GM21528 (cell line): ENCODE measurements at regions not wholly inside any gene's neighbourhood (a gene's known extent, or its start where the extent isn't known, plus 50 kb on each side); places are given as distances from the start of the nearest gene placed in this dataset.

Experiments
- ATAC-seq: cut with Tn5 transposase; IDR thresholded peaks from one replicate; pipeline ENCODE4 v1.9.1; 2021; ENCODE audit warnings: mild to moderate bottlenecking, moderate library complexity; ENCODE audit not compliant: unreplicated experiment, low FRiP score

GRCh38 chr2:133802409-133803039, 234.3 kb upstream of the NCKAP5 start:
- no peak for ATAC-seq

GRCh38 chr2:133806564-133806963, 238.3 kb upstream of the NCKAP5 start:
- no peak for ATAC-seq

- no peak for ATAC-seq
These were observed 241.2 kb upstream of the NCKAP5 start for GRCh38 chr2:133809485-133809884.

GRCh38 chr2:133810559-133810958, 242.3 kb upstream of the NCKAP5 start:
- ATAC-seq = no peak

- ATAC-seq = no peak
These were observed 243.3 kb upstream of the NCKAP5 start for GRCh38 chr2:133811409-133812125.

GRCh38 chr2:133812826-133813617, 244.8 kb upstream of the NCKAP5 start:
- ATAC-seq = no peak

GRCh38 chr2:133814890-133815289, 246.6 kb upstream of the NCKAP5 start:
- no peak for ATAC-seq

GRCh38 chr2:133816037-133816436, 247.8 kb upstream of the NCKAP5 start:
- no peak for ATAC-seq

- ATAC-seq = no peak
These were observed 249.7 kb upstream of the NCKAP5 start for GRCh38 chr2:133817680-133818566.

GRCh38 chr2:133818661-133819060, 250.4 kb upstream of the NCKAP5 start:
- ATAC-seq = no peak

GRCh38 chr2:133819906-133820305, 251.6 kb upstream of the NCKAP5 start:
- no peak for ATAC-seq

- no peak for ATAC-seq
These were observed 253.0 kb upstream of the NCKAP5 start for GRCh38 chr2:133821107-133821760.

GRCh38 chr2:133822517-133823225, 254.4 kb upstream of the NCKAP5 start:
- no peak for ATAC-seq

- ATAC-seq = no peak
These were observed 254.9 kb upstream of the NCKAP5 start for GRCh38 chr2:133823226-133823550.

GRCh38 chr2:133824869-133825268, 256.6 kb upstream of the NCKAP5 start:
- no peak for ATAC-seq

GRCh38 chr2:133825778-133826177, 257.5 kb upstream of the NCKAP5 start:
- ATAC-seq = no peak

- ATAC-seq = no peak
These were observed 260.6 kb upstream of the NCKAP5 start for GRCh38 chr2:133828913-133829312.

GRCh38 chr2:133829450-133830020, 261.3 kb upstream of the NCKAP5 start:
- ATAC-seq = no peak

- no peak for ATAC-seq
These were observed 265.5 kb upstream of the NCKAP5 start for GRCh38 chr2:133833746-133834145.
